ENCODE measurements at regions not wholly inside any gene's neighbourhood (a gene's known extent, or its start where the extent isn't known, plus 50 kb on each side); places are given as distances from the start of the nearest gene placed in this dataset.
"Not testable (repeated sequence)": the region's sequence is repeated elsewhere in the genome, so short reads cannot be mapped to it uniquely, and the experiment has no call there.

- no peak for DNase-seq
Measured at GRCh38 chr4:126448086-126448845, 1133.5 kb downstream of the FAT4 start.

GRCh38 chr4:126451237-126451873 is 1136.6 kb downstream of the FAT4 start:
- peak; percentile 71 for DNase-seq

- DNase-seq = no peak
Measured at GRCh38 chr4:126455865-126456264, 1141.1 kb downstream of the FAT4 start.

- DNase-seq = peak; percentile 36
Measured at GRCh38 chr4:126458993-126459392, 1144.2 kb downstream of the FAT4 start.

- DNase-seq = no peak
Measured at GRCh38 chr4:126465341-126465740, 1150.6 kb downstream of the FAT4 start.

- DNase-seq = no peak
Measured at GRCh38 chr4:126466848-126467247, 1152.1 kb downstream of the FAT4 start.

- no peak for DNase-seq
Measured at GRCh38 chr4:126468144-126468543, 1153.4 kb downstream of the FAT4 start.

GRCh38 chr4:126470862-126471261 is 1156.1 kb downstream of the FAT4 start:
- peak; percentile 11 for DNase-seq

GRCh38 chr4:126475730-126476129 is 1157.0 kb upstream of the INTU start:
- no peak for DNase-seq

GRCh38 chr4:126479709-126480108 is 1153.0 kb upstream of the INTU start:
- DNase-seq = no peak

GRCh38 chr4:126482311-126482710 is 1150.4 kb upstream of the INTU start:
- DNase-seq = no peak

- DNase-seq = no peak
Measured at GRCh38 chr4:126486377-126486776, 1146.4 kb upstream of the INTU start.

- DNase-seq = no peak
Measured at GRCh38 chr4:126489826-126490463, 1142.8 kb upstream of the INTU start.

GRCh38 chr4:126495163-126495752 is 1137.5 kb upstream of the INTU start:
- no peak for DNase-seq

- no peak for DNase-seq
Measured at GRCh38 chr4:126512979-126513378, 1119.8 kb upstream of the INTU start.

- DNase-seq = peak; percentile 42
Measured at GRCh38 chr4:126513596-126513995, 1119.2 kb upstream of the INTU start.

GRCh38 chr4:126520731-126521130 is 1112.0 kb upstream of the INTU start:
- DNase-seq = no peak

GRCh38 chr4:126525400-126525799 is 1107.4 kb upstream of the INTU start:
- DNase-seq = not testable (repeated sequence)

GRCh38 chr4:126526335-126526734 is 1106.4 kb upstream of the INTU start:
- no peak for DNase-seq

- DNase-seq = no peak
Measured at GRCh38 chr4:126529997-126530396, 1102.8 kb upstream of the INTU start.

GRCh38 chr4:126530996-126531585 is 1101.7 kb upstream of the INTU start:
- peak; percentile 54 for DNase-seq

- DNase-seq = no peak
Measured at GRCh38 chr4:126532527-126532926, 1100.2 kb upstream of the INTU start.

Measured in fibroblast of skin of back (primary cell).